ENCODE measurements at regions not wholly inside any gene's neighbourhood (a gene's known extent, or its start where the extent isn't known, plus 50 kb on each side); places are given as distances from the start of the nearest gene placed in this dataset.
"Not testable (repeated sequence)": the region's sequence is repeated elsewhere in the genome, so short reads cannot be mapped to it uniquely, and the experiment has no call there.

DNA sequence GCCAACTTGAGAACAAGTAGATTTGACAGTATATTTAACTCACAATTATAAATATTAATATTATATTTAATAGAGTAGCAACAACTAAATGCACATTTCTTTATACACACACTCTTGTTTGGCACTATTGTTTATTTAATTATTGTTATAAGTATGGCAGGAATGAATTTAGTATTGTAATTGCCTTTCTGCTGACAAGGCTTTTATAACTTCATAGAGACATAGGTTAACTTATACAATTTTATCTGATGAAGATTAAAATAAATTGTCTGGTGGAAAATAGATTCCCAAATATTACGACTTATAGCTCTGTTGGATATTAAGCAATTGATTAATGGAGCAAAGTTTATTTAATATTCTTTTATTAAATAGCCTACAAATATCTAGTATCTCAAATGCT, 347.9 kb upstream of the CDH19 start:
- ChIA-PET POLR2A (no interaction called here), CTCF (no interaction called here)

DNA sequence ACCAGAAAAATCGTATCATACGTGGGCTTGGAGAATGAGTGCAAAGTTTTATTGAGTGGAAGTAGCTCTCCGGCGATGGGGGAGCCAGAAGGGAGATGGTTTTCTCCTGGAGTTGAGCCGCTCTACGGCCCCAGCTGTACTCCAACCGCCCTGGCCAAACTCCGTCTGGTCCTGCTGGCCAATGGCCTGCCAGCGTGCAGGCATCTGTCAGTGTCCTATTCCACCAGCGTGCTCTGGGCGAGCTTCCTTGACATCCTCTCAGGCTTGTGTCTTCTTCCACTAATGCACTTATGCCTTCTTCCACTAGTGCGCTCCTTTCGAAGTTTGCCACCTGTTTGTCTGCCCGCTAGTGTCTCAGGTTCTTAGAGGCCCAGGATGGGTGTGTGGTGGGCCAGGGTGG, 345.5 kb upstream of the CDH19 start:
- POLR2A ChIA-PET = no interaction called here
- CTCF ChIA-PET = no interaction called here

DNA sequence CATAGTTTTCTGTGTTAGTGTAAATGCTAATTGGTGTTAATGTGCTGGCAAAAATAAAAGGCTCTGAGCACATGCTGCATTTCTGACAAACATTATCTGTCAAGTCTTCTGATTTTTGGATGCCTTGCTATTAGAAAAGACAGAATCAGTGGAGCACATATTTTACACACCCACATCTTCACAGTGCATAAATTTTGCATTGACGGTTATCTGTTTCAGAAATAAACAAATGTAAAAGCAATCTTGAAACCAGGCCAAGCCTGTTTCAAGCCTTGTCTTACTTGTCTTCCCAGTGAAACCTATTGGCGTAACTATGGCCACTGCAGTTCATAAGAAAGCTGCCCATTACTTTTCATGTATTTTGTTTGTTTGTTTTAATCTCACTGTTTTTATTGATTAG, 333.7 kb upstream of the CDH19 start:
- ChIA-PET CTCF (no interaction called here), POLR2A (no interaction called here)

DNA sequence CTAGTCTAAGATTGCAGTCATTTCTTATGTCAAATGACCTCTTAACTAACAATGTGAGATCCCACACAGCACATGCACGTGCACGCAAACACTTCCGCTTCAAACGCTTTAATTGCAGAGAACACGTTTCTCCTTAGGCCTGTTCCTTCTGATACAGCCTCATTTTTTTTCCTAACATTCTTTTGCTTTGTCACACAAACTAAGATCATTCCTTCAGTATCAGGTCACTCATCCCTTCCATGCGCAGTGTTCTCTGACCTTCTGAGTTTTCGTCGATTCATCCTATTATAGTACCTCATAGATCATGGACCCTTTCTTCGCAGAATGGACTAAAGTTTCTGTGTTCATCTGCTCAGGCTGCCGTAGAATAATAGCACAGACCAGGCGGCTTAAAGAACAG, 327.1 kb upstream of the CDH19 start:
- ChIA-PET POLR2A (no interaction called here), CTCF (no interaction called here)

DNA sequence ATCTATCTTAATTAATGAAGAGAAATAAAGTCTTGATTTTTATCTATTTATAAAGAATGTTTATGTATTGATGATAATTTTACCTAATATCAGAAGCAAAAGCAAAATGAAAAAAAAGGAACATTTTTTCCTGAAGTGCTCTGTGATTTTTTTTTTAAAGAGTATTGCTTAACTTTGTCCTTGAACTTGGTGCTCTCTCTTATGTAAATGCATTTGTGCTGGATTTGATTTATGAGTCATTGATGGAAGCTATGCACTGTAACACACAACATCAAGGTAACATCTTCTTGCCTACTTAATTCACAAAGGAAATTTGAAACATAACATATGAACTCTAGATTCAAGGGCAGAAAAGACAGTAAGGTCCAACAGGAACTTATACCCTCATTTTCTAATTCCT, 312.9 kb upstream of the CDH19 start:
- ChIA-PET POLR2A (no interaction called here), CTCF (no interaction called here)

DNA sequence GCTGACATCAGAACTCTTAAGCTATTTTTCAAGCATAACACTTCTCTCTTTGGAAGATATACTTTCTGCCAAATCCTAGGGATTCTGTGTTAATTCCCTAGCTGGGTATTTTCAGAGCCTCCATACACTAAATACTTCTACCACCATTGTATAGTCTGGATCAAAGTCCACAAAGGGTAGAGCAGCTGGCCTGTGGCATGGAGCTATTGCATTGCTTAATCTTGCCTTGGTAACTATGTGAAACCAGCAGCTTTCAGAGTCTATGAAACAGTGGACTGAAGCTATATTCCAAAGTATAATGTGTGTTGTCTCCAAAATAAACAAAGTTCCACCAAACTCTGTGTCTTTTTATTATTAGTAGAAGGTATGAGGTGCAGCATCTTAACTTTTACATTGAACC, 296.9 kb upstream of the CDH19 start:
- ChIA-PET POLR2A (no interaction called here), CTCF (no interaction called here)

DNA sequence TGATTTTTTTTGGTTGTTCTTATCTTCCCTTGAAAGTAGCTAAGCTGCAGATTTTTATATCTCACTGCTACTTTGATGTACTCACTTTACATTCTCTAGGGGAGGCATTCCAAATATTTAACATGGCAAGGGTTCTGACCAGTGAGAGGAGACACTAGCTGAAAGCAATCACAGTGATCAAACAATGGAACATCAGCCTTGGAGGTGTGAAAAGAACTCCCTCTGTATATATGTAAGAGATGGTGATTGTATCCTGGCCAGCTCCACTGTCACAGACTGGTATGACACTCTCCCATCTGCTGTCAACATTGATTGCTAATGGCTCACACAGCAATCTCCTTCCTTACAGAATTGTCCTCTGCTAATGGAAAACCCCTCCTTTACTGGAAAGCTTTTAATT, 291.7 kb upstream of the CDH19 start:
- CTCF ChIA-PET = no interaction called here

DNA sequence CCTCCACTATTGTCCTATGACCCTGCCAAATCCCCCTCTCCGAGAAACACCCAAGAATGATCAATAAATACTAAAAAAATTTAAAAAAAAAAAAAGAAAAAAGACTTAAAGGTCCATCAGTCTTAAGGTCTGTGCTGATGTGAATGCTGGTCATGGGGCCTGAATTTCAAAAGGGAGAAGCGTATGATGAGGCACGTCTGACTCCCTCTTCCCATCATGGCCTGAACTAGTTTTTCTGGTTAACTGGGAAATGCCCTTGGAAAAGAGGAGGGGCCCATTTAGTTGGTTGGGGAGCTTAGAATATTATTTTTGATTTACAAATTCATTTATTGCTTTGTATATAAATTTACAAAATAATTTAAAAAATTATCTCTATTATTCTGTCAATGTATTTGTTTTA, 291.0 kb upstream of the CDH19 start:
- ChIA-PET POLR2A (no interaction called here), CTCF (no interaction called here)

More for the DNA sequence above, 291.7 kb upstream of the CDH19 start:
- POLR2A ChIA-PET = no interaction called here

DNA sequence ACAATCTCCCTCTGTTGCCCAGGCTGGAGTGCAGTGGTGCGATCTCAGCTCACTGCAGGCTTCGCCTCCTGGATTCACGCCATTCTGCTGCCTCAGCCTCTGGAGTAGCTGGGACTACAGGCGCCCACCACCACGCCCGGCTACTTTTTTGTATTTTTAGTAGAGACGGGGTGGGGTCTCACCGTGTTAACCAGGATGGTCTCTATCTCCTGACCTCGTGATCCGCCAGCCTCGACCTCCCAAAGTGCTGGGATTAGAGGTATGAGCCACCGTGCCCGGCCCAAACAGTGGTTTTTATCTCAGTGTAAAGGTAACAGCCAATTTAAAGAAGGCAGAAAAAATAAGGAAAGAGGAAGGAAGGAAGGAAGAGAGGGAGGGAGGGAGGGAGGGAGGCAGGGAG, 288.5 kb upstream of the CDH19 start:
- CTCF ChIA-PET, POLR2A ChIA-PET: not testable (repeated sequence)

DNA sequence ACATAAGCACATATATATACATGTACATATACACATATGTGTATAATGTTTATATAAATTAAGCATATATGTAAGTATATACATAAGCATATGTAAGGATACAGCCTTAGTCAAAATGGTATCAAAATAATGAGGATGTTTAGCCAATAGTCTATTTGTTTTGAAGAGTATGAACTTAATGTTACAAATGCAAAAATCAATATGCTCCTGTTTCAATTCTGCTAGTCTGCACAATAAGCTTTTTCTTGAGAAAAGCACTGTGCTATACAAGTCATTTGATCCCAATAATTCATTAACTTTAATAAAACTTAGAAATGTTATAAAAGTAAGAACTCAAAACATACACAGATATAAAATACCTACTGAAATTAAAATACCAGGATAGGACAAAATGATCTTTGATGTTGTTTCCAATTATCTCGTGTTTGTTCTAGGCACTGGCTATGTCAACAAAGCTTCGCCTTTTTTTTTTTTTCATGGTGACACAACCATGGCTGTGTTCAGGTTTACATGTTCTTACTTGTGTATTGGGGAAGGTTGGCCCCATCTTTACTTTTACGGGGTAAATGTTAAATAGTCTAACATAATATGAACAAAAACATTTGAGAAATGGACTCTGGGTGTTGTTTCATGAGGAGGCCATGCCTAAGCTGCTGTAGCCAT, 271.1 kb upstream of the CDH19 start:
- ChIA-PET POLR2A (no interaction called here), CTCF (interaction anchor here (1.4 kb wide), 1 partner anchor 29 kb away, joined by 3 read pairs; no protein-coding TSS in a partner anchor)

DNA sequence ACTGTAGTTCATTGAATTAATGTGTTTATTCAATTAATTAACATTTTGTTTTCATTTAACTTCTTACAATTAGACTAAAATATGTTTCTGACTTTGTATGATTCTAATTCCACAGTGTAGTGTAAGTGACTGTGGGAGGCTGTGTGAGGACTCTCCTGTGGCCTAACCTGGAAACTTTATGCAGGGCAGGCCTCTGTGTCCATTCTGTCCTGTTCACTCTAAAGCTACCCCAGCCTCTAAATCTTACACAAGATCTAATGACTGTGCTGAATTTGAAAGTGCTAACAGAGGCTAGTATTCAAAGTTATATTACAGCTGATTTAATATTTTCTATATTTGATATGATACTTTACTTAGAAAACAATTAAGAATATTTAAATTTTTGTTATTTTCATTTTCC, 270.5 kb upstream of the CDH19 start:
- ChIA-PET CTCF (interaction anchor here (1.4 kb wide), 1 partner anchor 28 kb away, joined by 3 read pairs; no protein-coding TSS in a partner anchor), POLR2A (no interaction called here)

DNA sequence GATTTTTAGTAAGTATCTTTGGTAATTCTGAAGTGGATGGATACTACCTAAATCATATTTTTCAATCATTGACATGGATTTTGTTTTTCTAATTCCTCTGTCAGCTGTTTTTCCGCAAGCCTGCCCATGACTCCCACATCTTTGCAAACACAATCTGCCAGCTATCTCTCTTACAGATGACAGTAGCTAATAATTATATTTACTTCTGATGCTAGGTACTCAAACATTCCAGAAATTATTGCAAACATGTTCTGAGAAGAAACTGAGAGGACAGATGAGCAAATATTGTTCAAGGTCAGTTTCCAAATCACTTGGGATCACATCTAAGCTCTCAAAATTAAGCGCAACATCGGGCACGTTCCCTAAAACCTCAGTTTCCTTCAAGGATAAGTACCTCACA, 270.0 kb upstream of the CDH19 start:
- ChIA-PET POLR2A (no interaction called here), CTCF (no interaction called here)

DNA sequence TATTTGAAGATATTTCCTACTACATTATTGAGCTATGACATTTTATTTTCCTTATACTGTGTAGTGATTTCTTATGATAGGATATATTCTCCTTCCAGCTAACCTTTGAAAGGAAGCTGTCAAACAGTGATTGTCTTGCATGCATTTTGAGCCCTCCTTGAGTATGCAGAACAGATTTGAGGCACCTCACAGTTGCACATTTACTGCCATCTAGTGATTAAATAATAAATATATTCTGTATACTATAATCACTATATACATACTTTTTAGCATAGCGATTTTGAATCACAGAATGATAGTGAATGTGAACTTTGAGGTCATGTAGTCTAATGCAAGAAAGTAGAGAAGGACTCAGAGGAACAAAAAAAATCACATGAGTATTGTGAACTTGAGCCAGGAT, 268.4 kb upstream of the CDH19 start:
- CTCF ChIA-PET = no interaction called here
- POLR2A ChIA-PET = no interaction called here

DNA sequence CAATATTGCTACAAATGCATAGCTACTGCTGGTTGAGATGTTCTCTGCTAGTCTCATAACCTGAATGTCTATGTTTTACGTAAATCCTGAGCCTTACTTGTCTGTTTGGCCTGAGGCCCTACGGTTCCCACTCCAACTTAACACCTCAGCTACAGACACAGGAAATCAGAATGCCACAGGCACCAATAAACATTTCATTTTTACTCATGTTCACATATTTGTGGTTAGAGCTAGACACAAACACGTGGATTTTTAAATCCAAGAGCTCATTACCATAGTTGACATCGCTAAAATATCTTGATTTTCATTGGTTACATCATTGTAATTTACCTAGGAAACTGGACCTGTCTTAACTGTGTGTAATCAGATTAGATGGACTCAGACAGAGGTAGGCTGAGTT, 263.8 kb upstream of the CDH19 start:
- ChIA-PET CTCF (no interaction called here), POLR2A (no interaction called here)

DNA sequence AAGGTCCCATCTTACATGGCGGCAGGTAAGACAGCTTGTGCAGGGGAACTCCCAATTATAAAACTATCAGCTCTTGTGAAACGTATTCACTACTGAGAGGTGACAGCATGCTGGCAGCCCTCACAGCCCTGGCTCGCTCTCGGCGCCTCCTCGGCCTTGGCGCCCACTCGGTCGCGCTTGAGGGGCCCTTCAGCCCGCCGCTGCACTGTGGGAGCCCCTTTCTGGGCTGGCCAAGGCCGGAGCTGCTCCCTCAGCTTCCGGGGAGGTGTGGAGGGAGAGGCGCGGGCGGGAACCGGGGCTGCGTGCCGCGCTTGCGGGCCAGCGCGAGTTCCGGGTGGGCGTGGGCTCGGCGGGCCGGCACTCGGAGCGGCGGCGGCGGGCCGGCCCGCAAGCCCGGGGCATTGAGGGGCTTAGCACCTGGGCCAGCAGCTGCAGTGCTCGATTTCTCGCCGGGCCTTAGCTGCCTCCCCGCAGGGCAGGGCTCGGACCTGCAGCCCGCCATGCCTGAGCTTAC, 262.6 kb upstream of the CDH19 start:
- CTCF ChIA-PET, POLR2A ChIA-PET: not testable (repeated sequence)

DNA sequence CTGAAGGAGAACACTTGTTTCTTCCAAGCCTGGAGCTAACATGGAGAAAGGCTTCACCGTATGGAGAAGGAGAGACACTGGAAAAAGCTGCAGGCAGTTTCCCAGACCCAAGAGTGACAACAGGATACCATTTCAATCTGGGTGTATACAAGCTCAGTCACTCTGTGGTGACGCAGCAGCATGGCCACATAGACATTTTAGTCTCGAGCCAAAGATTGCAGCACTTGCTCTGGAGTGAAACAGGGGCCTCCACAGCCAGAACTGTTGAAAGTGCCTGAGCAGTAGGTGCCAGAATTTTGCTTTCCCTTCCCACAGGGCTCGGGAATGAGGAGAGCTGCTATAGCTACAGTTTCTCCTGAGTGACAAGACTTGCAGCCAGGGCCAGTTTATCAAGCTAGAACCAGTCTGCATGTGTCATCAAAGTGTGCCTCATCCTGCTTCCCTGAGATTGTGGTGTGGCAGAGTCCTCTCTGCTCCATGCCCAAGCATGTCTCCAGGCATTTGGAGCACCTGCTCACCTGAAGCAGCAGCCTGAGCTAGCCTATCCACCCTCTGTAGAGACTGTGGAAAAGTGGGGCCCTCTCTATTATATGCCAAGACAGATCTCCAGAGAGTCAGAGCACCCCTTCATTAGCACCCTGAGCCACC, 234.6 kb upstream of the CDH19 start:
- ChIA-PET CTCF (no interaction called here), POLR2A (no interaction called here)

DNA sequence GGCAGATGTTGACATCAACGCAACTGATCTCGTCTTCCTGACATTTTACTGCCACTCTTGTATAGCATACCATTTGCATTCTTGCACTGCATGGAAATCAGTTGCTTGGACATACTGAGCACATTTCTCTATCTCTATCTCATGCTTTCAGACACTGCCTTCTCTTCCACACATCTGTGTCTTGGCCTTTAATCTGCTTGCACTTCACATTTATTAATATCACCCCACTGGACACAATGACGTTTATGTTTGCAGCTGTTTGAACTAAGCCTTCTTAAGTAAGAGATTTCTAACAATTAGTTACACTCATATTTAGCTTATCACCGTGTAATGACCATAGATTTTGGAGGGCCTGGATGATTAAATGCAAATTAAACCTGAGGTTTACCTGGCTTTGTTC, 229.8 kb upstream of the CDH19 start:
- ChIA-PET CTCF (no interaction called here), POLR2A (no interaction called here)

DNA sequence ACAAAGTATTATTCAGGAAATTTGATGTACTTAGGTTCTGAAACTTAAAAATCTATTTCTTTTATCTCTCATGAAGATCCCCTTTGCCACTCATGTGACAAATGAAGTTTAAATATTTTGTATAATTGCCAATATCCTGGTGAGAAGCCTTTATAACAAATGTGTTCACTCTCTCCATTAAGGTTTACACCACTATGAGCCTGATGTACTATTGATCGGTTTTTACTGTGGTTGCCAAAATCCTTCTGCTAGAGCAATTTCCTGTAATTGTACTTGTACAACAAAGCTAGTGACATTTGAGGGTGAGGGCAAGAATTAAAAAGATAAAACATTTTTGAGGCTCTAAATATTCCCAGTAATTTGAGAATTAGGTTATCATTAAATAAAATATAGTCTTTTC, 222.3 kb upstream of the CDH19 start:
- CTCF ChIA-PET = no interaction called here

DNA sequence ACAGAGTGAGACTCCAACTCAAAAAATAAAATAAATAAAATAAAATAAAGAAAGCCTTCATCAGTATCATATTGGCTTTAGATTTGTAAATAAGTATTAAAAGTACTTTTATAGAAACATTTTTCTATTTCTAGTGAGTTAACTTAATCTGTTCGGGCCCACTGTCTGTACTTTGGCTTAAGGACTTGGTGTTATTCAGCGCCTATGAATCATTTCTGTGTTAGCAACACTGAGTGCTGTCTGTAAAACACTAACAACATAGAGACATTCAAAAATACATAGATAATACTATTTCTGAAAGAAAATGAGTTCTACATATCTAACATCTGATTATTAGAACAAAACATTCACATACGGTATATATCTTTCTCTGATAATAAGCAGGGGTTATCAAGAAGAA, 221.5 kb upstream of the CDH19 start:
- CTCF ChIA-PET = no interaction called here

More for the DNA sequence above, 222.3 kb upstream of the CDH19 start:
- POLR2A ChIA-PET = no interaction called here

DNA sequence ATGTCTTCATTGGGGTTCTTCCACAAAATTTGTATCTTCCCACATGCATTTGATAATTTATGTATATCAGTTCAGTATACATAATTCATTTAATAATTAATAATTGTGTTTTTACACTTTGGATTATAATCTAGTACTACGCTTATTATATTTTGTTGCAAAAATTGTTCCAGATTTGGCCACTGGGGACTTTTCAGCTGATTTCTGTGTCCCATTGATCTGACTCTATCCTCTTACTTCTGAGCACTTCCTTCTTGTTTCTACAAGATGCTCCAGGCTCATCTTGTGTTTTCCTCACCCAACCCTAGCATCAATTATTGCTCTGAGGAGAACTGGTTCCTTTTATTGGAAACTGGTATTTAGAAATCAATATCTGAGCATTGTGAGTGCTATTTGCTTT, 215.3 kb upstream of the CDH19 start:
- ChIA-PET CTCF (no interaction called here), POLR2A (no interaction called here)

More for the DNA sequence above, 221.5 kb upstream of the CDH19 start:
- POLR2A ChIA-PET = no interaction called here

DNA sequence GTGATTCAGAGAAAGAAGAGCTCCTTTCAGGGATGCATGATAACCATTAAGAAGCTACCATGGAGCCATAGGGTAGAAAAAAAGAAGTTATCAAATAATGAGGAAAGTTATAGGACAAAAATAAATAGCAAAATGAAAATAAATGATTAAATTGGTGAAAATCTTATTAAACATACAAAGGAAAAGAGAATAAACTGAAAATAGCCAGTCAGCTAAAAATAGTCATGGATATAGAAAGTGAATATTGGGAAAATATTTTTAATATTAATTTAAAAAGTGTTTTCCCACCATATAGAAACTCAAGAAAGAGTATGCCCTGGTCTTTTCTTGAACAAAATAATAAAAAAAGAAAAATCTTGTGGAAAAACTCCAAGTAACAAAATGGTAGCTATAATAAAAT, 209.2 kb upstream of the CDH19 start:
- POLR2A ChIA-PET = no interaction called here
- CTCF ChIA-PET = interaction anchor here (0.5 kb wide), 1 partner anchor 168 kb away, joined by 3 read pairs; no protein-coding TSS in a partner anchor

DNA sequence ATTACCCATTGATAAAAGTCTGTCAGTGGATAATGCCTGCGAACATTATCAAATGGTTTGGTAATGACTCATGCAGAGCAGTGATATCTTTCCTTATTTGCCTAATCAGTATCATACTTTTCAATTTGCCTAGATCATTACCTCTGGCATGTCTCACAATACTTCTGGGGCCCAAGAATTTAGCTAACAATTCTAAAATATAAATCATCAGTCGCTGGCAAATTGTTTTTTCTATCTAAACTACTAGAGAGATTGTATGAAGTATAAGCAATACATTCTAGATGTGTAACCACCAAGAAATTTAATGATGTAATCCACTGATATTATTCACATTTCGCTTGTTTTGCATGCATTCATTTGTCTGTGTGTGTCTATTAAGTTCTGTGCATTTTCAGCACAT, 191.2 kb upstream of the CDH19 start:
- ChIA-PET CTCF (no interaction called here), POLR2A (no interaction called here)
